ENCODE measurements at regions not wholly inside any gene's neighbourhood (a gene's known extent, or its start where the extent isn't known, plus 50 kb on each side); places are given as distances from the start of the nearest gene placed in this dataset.

DNA sequence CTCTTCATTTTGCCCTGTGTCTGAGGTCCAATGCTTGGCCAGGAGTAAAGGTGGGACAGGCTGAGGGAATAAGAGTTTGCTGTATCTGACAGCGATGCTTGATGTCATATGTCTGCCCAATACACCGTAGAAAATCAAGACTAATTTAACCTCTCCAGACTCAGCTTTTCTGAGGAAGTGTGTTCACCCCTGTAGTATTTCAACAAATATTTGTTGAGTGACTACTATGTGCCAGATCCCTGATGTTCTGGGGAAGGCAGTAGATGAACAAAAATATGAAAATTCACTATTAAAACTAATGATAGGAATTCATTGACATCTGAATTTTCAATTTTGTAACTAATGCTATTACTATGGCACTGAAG, 489.7 kb downstream of the EBF1 start:
- DNase-seq (ENCODE audit: low read depth in 6 of 9, low spot score in 9 of 9): no peak
- no peak overlapping the region for H3K4me3 ChIP-seq (ENCODE audit: low read length in 2 of 2)
- no peaks in the 10 kb centered on the region for H3K4me1 ChIP-seq (ENCODE audit: control insufficient read depth in 2 of 2, insufficient read depth in 2 of 2, low read length in 2 of 2)
- H3K27me3 ChIP-seq (ENCODE audit: control insufficient read depth in 2 of 2, insufficient read depth in 1 of 2, low read length in 1 of 2): no peaks in the 10 kb centered on the region
- WGBS: 97% methylated on average over 2 of the region's 2 CpGs
- H3K36me3 ChIP-seq (ENCODE audit: control insufficient read depth in 2 of 2, insufficient read depth in 2 of 2, low read length in 1 of 2): no peaks in the 10 kb centered on the region
- H3K27ac ChIP-seq (ENCODE audit: low read depth in 1 of 2, low read length in 1 of 2): no peak overlapping the region
- no peaks in the 10 kb centered on the region for H3K9me3 ChIP-seq (ENCODE audit: control insufficient read depth in 2 of 2, insufficient read depth in 1 of 2, low read length in 1 of 2)

DNA sequence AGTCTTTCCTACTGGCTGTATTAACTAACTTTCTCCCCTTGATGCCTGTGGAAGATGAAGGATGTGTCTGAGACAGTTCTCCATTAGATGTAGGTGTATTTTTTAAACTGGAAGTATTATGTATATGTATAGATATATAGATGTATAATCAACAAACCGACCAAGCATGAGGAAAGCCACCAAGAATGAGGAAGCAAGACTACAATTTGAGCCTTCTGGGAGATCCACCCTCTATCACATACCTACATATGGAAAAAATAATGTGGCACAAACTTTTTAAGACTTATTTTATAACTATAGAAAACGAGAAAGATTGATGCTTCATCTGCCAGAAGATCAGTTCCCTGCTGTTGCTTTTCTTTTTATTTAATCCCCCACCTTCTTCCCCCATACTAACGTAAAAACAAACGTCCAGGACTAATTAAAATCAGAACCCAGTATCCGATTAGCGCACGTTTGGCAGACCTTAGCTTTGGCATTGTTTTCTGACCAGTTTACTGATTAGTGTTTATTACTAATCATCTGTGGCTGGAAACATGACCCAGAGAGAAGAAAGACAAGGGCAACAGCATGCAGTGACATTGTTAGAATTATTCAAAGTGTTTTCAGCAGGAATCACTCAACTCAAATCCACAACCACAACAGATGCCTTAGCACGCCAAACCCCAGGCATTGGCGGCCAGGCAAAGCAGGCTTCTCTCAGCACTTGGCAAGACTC, 490.2 kb downstream of the EBF1 start:
- Histone ChIP-seq H3K9me3 (ENCODE audit: control insufficient read depth in 2 of 2, insufficient read depth in 1 of 2, low read length in 1 of 2) (no peaks in the 10 kb centered on the region), H3K4me3 (ENCODE audit: low read length in 2 of 2) (no peak overlapping the region), H3K27me3 (ENCODE audit: control insufficient read depth in 2 of 2, insufficient read depth in 1 of 2, low read length in 1 of 2) (no peaks in the 10 kb centered on the region), H3K27ac (ENCODE audit: low read depth in 1 of 2, low read length in 1 of 2) (no peak overlapping the region), H3K36me3 (ENCODE audit: control insufficient read depth in 2 of 2, insufficient read depth in 2 of 2, low read length in 1 of 2) (no peaks in the 10 kb centered on the region), H3K4me1 (ENCODE audit: control insufficient read depth in 2 of 2, insufficient read depth in 2 of 2, low read length in 2 of 2) (no peaks in the 10 kb centered on the region)
- no peak for DNase-seq (ENCODE audit: low read depth in 6 of 9, low spot score in 9 of 9)
- 85% methylated on average over 9 of the region's 9 CpGs for WGBS

DNA sequence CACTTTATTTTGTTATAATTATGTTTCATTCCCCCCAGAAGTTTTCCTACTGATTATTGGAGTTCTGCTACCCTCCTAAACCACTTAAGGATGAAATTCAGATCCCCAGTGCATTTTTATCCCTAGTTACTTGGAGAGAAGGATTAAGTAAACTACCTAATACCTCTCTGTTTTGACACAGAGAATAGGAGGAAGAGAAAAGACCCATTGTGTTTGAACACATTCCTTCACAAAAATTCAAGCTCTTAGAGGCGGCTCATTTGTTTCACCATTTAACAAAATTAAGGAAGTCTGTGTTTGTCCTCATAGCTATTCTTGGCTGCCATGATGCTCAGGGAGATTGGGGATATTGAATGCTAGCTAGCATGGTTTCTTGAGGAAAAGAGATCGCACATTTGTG, 492.6 kb downstream of the EBF1 start:
- no peaks in the 10 kb centered on the region for H3K27me3 ChIP-seq (ENCODE audit: control insufficient read depth in 2 of 2, insufficient read depth in 1 of 2, low read length in 1 of 2)
- H3K36me3 ChIP-seq (ENCODE audit: control insufficient read depth in 2 of 2, insufficient read depth in 2 of 2, low read length in 1 of 2): no peaks in the 10 kb centered on the region
- no peak overlapping the region for H3K4me3 ChIP-seq (ENCODE audit: low read length in 2 of 2)
- no peaks in the 10 kb centered on the region for H3K9me3 ChIP-seq (ENCODE audit: control insufficient read depth in 2 of 2, insufficient read depth in 1 of 2, low read length in 1 of 2)
- H3K4me1 ChIP-seq (ENCODE audit: control insufficient read depth in 2 of 2, insufficient read depth in 2 of 2, low read length in 2 of 2): no peaks in the 10 kb centered on the region
- DNase-seq (ENCODE audit: low read depth in 6 of 9, low spot score in 9 of 9): no peak
- WGBS: 98% methylated on average over 2 of the region's 2 CpGs
- no peak overlapping the region for H3K27ac ChIP-seq (ENCODE audit: low read depth in 1 of 2, low read length in 1 of 2)

DNA sequence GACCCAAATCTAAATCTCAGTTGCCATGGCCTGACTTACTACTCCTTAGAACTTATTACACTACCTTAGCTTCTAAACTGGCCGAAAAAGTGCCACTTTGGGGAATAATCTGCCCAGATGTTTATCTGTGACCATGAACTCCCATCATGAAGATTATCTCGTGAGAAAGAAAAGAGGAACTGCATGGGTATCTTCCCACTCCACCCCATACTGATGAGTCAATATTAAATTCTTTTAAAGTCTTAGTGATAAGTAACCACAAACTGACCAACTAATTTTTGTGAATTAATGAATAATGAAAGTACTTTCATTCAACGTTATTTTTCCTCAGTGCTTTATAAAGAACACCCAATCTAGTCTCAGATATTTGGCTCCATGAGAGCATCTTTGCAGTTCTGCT, 493.5 kb downstream of the EBF1 start:
- H3K9me3 ChIP-seq (ENCODE audit: control insufficient read depth in 2 of 2, insufficient read depth in 1 of 2, low read length in 1 of 2): no peaks in the 10 kb centered on the region
- no peaks in the 10 kb centered on the region for H3K36me3 ChIP-seq (ENCODE audit: control insufficient read depth in 2 of 2, insufficient read depth in 2 of 2, low read length in 1 of 2)
- no peaks in the 10 kb centered on the region for H3K4me1 ChIP-seq (ENCODE audit: control insufficient read depth in 2 of 2, insufficient read depth in 2 of 2, low read length in 2 of 2)
- H3K27ac ChIP-seq (ENCODE audit: low read depth in 1 of 2, low read length in 1 of 2): no peak overlapping the region
- no peak for DNase-seq (ENCODE audit: low read depth in 6 of 9, low spot score in 9 of 9)
- 70% methylated on average over 3 of the region's 3 CpGs for WGBS
- no peak overlapping the region for H3K4me3 ChIP-seq (ENCODE audit: low read length in 2 of 2)
- no peaks in the 10 kb centered on the region for H3K27me3 ChIP-seq (ENCODE audit: control insufficient read depth in 2 of 2, insufficient read depth in 1 of 2, low read length in 1 of 2)

DNA sequence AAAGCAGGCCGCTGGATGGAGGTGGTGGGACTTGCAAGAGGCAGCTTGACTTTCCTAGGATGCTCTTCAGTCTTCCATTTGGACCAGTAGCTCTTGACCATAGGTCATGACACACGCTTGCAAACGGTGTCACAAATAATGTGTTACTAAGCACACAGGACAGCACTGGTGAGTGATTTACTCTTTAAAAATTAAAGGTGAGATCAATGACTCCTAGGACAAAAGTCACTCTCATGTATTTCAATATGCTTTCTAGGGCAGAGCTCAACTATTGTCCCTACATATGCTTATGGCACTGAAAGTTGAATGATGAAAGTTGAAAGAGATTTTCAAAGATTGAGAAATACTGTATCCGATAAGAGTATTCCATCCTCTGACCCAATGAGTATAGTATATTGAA, 496.7 kb downstream of the EBF1 start:
- Histone ChIP-seq H3K9me3 (ENCODE audit: control insufficient read depth in 2 of 2, insufficient read depth in 1 of 2, low read length in 1 of 2) (no peaks in the 10 kb centered on the region), H3K27ac (ENCODE audit: low read depth in 1 of 2, low read length in 1 of 2) (no peak overlapping the region), H3K36me3 (ENCODE audit: control insufficient read depth in 2 of 2, insufficient read depth in 2 of 2, low read length in 1 of 2) (no peaks in the 10 kb centered on the region), H3K4me1 (ENCODE audit: control insufficient read depth in 2 of 2, insufficient read depth in 2 of 2, low read length in 2 of 2) (peaks cover 4 to 6% of the 10 kb centered on the region in 2 donors), H3K4me3 (ENCODE audit: low read length in 2 of 2) (no peak overlapping the region), H3K27me3 (ENCODE audit: control insufficient read depth in 2 of 2, insufficient read depth in 1 of 2, low read length in 1 of 2) (no peaks in the 10 kb centered on the region)
- no peak for DNase-seq (ENCODE audit: low read depth in 6 of 9, low spot score in 9 of 9)
- 97% methylated on average over 4 of the region's 4 CpGs for WGBS

DNA sequence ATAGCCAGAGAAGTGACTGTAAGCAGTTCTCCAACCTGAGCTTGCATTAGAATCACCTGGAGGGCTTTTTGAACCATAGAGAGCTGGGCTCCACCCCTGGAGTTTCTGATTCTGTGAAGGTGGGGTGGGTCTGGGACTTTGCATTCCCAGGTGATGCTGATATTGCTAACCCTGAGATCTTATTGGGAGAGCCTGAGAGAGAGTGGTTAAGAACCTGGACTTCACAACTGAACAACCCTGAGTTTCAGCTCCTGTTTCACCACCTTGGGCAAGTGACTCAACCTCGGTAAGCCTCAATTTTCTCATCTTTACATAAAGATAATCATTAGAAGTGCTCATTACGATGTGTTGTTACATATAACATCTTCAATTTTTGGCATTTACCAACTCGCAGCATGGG, 498.6 kb downstream of the EBF1 start:
- DNase-seq (ENCODE audit: low read depth in 6 of 9, low spot score in 9 of 9): no peak
- WGBS: 94% methylated on average over 3 of the region's 3 CpGs
- H3K4me3 ChIP-seq (ENCODE audit: low read length in 2 of 2): no peak overlapping the region
- H3K27me3 ChIP-seq (ENCODE audit: control insufficient read depth in 2 of 2, insufficient read depth in 1 of 2, low read length in 1 of 2): no peaks in the 10 kb centered on the region
- peaks cover 4 to 6% of the 10 kb centered on the region in 2 donors for H3K4me1 ChIP-seq (ENCODE audit: control insufficient read depth in 2 of 2, insufficient read depth in 2 of 2, low read length in 2 of 2)
- H3K9me3 ChIP-seq (ENCODE audit: control insufficient read depth in 2 of 2, insufficient read depth in 1 of 2, low read length in 1 of 2): peaks cover 0 to 6% of the 10 kb centered on the region in 2 donors
- no peaks in the 10 kb centered on the region for H3K36me3 ChIP-seq (ENCODE audit: control insufficient read depth in 2 of 2, insufficient read depth in 2 of 2, low read length in 1 of 2)
- no peak overlapping the region for H3K27ac ChIP-seq (ENCODE audit: low read depth in 1 of 2, low read length in 1 of 2)

DNA sequence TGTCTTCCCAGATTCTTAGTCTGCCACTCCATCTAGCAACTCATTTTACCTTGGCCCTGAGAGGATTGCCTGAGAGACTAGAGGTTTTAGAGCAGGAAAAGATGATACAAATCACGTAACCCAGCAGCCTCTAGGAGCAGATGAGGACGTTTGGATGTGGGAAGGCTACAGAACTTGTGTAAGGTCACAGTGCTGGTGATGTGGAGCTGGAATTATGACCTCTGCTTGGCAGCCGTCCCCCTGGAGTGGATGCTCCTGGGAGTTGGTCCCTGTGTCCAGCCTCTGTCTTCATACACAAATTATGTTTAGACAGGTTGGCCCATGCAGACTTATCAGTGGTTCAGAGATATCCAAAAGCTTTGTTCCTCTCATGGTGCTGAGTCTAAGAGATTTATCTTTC, 499.0 kb downstream of the EBF1 start:
- no peaks in the 10 kb centered on the region for H3K27me3 ChIP-seq (ENCODE audit: control insufficient read depth in 2 of 2, insufficient read depth in 1 of 2, low read length in 1 of 2)
- peaks cover 4 to 6% of the 10 kb centered on the region in 2 donors for H3K4me1 ChIP-seq (ENCODE audit: control insufficient read depth in 2 of 2, insufficient read depth in 2 of 2, low read length in 2 of 2)
- DNase-seq (ENCODE audit: low read depth in 6 of 9, low spot score in 9 of 9): no peak
- no peak overlapping the region for H3K27ac ChIP-seq (ENCODE audit: low read depth in 1 of 2, low read length in 1 of 2)
- H3K9me3 ChIP-seq (ENCODE audit: control insufficient read depth in 2 of 2, insufficient read depth in 1 of 2, low read length in 1 of 2): peaks cover 0 to 6% of the 10 kb centered on the region in 2 donors
- no peak overlapping the region for H3K4me3 ChIP-seq (ENCODE audit: low read length in 2 of 2)
- 94% methylated on average over 3 of the region's 3 CpGs for WGBS
- no peaks in the 10 kb centered on the region for H3K36me3 ChIP-seq (ENCODE audit: control insufficient read depth in 2 of 2, insufficient read depth in 2 of 2, low read length in 1 of 2)

DNA sequence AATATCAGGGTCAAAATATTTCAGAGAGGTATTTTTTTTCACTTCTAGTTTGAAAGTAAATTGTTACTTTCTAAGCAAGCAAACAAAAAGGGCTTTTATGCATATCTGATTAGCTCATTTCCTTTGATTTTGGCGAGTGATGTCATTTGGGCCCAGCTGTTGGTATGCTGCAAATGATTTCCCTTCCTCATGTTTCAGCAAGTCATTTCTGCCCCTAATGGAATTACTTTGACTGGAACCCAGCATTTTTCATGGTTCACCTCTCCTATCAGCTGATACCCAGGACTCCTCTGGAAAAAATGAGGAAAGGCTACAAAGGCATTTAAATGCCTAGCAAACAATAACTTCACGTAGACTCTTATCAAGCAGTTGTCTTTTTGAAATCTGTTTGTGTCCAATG, 500.6 kb downstream of the EBF1 start:
- Histone ChIP-seq H3K36me3 (ENCODE audit: control insufficient read depth in 2 of 2, insufficient read depth in 2 of 2, low read length in 1 of 2) (no peaks in the 10 kb centered on the region), H3K27me3 (ENCODE audit: control insufficient read depth in 2 of 2, insufficient read depth in 1 of 2, low read length in 1 of 2) (no peaks in the 10 kb centered on the region), H3K4me3 (ENCODE audit: low read length in 2 of 2) (no peak overlapping the region), H3K27ac (ENCODE audit: low read depth in 1 of 2, low read length in 1 of 2) (no peak overlapping the region), H3K9me3 (ENCODE audit: control insufficient read depth in 2 of 2, insufficient read depth in 1 of 2, low read length in 1 of 2) (peaks cover 0 to 6% of the 10 kb centered on the region in 2 donors), H3K4me1 (ENCODE audit: control insufficient read depth in 2 of 2, insufficient read depth in 2 of 2, low read length in 2 of 2) (peaks cover 4 to 6% of the 10 kb centered on the region in 2 donors)
- WGBS: 66% methylated on average over 2 of the region's 2 CpGs
- DNase-seq (ENCODE audit: low read depth in 6 of 9, low spot score in 9 of 9): peak in 8 of 9 donors; percentile 3 to 63 (median 14)

DNA sequence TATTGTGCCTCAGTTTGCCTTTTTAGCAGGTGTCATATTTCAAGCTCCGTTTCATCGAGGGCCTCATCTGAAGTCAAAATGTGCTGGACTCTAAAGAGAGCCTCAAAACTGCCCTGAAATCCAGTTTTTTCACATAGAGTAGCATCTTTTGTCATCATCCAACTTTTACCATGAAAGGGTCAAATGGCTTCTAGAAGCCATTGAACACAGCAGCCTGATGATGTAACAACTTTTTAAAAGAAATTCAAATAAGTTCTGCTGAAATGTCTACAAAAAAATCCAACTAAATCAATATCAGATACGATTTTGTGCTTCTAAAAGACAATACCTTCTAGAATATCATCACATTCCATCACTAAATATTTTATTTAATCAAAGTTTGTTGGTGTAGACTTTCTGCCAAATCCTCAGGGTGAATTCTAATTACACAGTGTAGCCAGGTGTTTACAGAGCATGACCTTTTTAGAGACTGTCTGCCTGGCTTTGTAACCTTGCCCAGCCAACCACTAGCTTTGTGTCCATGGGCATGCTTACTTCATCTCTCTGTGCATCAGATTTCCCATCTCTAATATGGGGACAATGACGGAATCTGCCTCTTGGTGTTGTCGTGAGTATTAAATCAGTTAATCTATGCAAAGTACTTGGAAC, 505.0 kb downstream of the EBF1 start:
- Histone ChIP-seq H3K27ac (ENCODE audit: low read depth in 1 of 2, low read length in 1 of 2) (no peak overlapping the region), H3K36me3 (ENCODE audit: control insufficient read depth in 2 of 2, insufficient read depth in 2 of 2, low read length in 1 of 2) (no peaks in the 10 kb centered on the region), H3K9me3 (ENCODE audit: control insufficient read depth in 2 of 2, insufficient read depth in 1 of 2, low read length in 1 of 2) (peaks cover 0 to 6% of the 10 kb centered on the region in 2 donors), H3K27me3 (ENCODE audit: control insufficient read depth in 2 of 2, insufficient read depth in 1 of 2, low read length in 1 of 2) (no peaks in the 10 kb centered on the region), H3K4me3 (ENCODE audit: low read length in 2 of 2) (no peak overlapping the region), H3K4me1 (ENCODE audit: control insufficient read depth in 2 of 2, insufficient read depth in 2 of 2, low read length in 2 of 2) (peaks cover 4 to 13% of the 10 kb centered on the region in 2 donors)
- DNase-seq (ENCODE audit: low read depth in 6 of 9, low spot score in 9 of 9): no peak
- 95% methylated on average over 5 of the region's 5 CpGs for WGBS
